Naive B cell (primary cell): ENCODE measurements at regions not wholly inside any gene's neighbourhood (a gene's known extent, or its start where the extent isn't known, plus 50 kb on each side); places are given as distances from the start of the nearest gene placed in this dataset.
"Not testable (repeated sequence)": the region's sequence is repeated elsewhere in the genome, so short reads cannot be mapped to it uniquely, and the experiment has no call there.

Experiments used
- ATAC-seq, 2 donors: fragments of 150-1000 bp; cut with Tn5 transposase; 2 replicates each; pipeline ENCODE4 v1.10.0; 2021; ENCODE audit warnings: low read depth in 2 of 2, mild to moderate bottlenecking in 2 of 2, moderate library complexity in 2 of 2
- DNase-seq: peaks from one replicate; pipeline ENCODE4 v3.0.0; 2022
- H3K27ac Mint-ChIP-seq, 6 donors: one replicate each; pipeline ENCODE4 v1.8.0; 2020 to 2022; ENCODE audit warnings: mild to moderate bottlenecking in 6 of 6, mixed read lengths in 6 of 6, moderate library complexity in 5 of 6, inconsistent platforms in 2 of 6
- H3K27me3 Mint-ChIP-seq, 3 donors: one replicate each; pipeline ENCODE4 v1.8.0; 2021 to 2022; ENCODE audit warnings: mixed read lengths in 3 of 3, mild to moderate bottlenecking in 1 of 3
- H3K36me3 Mint-ChIP-seq, 2 donors: one replicate each; pipeline ENCODE4 v1.8.0; 2020 to 2022; ENCODE audit warnings: mixed read lengths in 2 of 2, inconsistent platforms in 1 of 2, mild to moderate bottlenecking in 1 of 2
- H3K4me1 Mint-ChIP-seq, 3 donors: one replicate each; pipeline ENCODE4 v1.8.0; 2020 to 2022; ENCODE audit warnings: mixed read lengths in 3 of 3, inconsistent platforms in 1 of 3, mild to moderate bottlenecking in 1 of 3, moderate library complexity in 1 of 3
- H3K4me3 Mint-ChIP-seq, 8 donors: one replicate each; pipeline ENCODE4 v1.8.0; 2020 to 2022; ENCODE audit warnings: mild to moderate bottlenecking in 8 of 8, mixed read lengths in 8 of 8, moderate library complexity in 8 of 8, inconsistent platforms in 2 of 8
- H3K9me3 Mint-ChIP-seq, 7 donors: one replicate each; pipeline ENCODE4 v1.8.0; 2020 to 2022; ENCODE audit warnings: mixed read lengths in 7 of 7, mild to moderate bottlenecking in 5 of 7, inconsistent platforms in 2 of 7, moderate library complexity in 1 of 7

DNA sequence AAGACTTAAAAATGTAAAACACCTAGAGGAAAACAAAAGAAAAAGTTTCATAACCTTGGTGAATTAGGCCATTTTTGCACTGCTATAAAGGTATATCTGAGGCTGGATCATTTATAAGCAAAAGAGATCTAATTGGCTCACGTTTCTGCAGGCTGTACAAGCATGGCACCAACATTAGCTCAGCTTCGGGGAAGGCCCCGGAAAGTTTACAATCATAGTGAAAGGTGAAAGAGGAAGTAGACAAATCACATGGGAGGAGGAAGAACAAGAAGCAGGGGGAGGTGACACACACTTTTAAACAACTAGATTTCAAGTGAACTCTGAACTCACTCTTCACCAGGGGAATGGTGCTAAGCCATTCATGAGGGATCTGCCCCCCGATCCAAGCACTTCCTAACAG is 1358.5 kb upstream of the PCDH9 start:
- Mint-ChIP-seq H3K9me3 (peaks cover 0 to 9% (median 0%) of the 10 kb centered on the region in 7 donors), H3K27ac (peak overlapping the region in 1 of 6 donors; percentile 54), H3K4me3 (no peak overlapping the region), H3K36me3 (no peaks in the 10 kb centered on the region), H3K4me1 (peaks cover 4 to 10% (median 7%) of the 10 kb centered on the region in 3 donors), H3K27me3 (no peaks in the 10 kb centered on the region)
- ATAC-seq: peak; percentile 94 to 98
- DNase-seq: peak; percentile 19

- no peaks in the 10 kb centered on the region for H3K27me3 Mint-ChIP-seq
- peaks cover 4 to 10% (median 7%) of the 10 kb centered on the region in 3 donors for H3K4me1 Mint-ChIP-seq
- no peak for ATAC-seq
- H3K4me3 Mint-ChIP-seq: no peak overlapping the region
- H3K9me3 Mint-ChIP-seq: peaks cover 0 to 9% (median 2%) of the 10 kb centered on the region in 7 donors
- no peak overlapping the region for H3K27ac Mint-ChIP-seq
- DNase-seq: no peak
- H3K36me3 Mint-ChIP-seq: no peaks in the 10 kb centered on the region
These were observed 1354.6 kb upstream of the PCDH9 start for GRCh38 chr13:68584776-68585175.

- Mint-ChIP-seq H3K9me3 (peaks cover 0 to 5% (median 2%) of the 10 kb centered on the region in 7 donors), H3K36me3 (no peaks in the 10 kb centered on the region), H3K27ac (no peak overlapping the region), H3K4me1 (no peaks in the 10 kb centered on the region), H3K27me3 (no peaks in the 10 kb centered on the region), H3K4me3 (no peak overlapping the region)
- DNase-seq (no peak), ATAC-seq (no peak)
These were observed 1343.9 kb upstream of the PCDH9 start for GRCh38 chr13:68574053-68574452.

GRCh38 chr13:68551701-68552522 is 1321.8 kb upstream of the PCDH9 start:
- no peak for ATAC-seq
- H3K27me3 Mint-ChIP-seq: no peaks in the 10 kb centered on the region
- peaks cover 0 to 11% (median 2%) of the 10 kb centered on the region in 7 donors for H3K9me3 Mint-ChIP-seq
- no peak for DNase-seq
- H3K4me1 Mint-ChIP-seq: peaks cover 0 to 8% (median 0%) of the 10 kb centered on the region in 3 donors
- H3K27ac Mint-ChIP-seq: peak overlapping the region in 1 of 6 donors; percentile 38
- no peaks in the 10 kb centered on the region for H3K36me3 Mint-ChIP-seq
- H3K4me3 Mint-ChIP-seq: peak overlapping the region in 2 of 8 donors; percentile 5 to 17

DNA sequence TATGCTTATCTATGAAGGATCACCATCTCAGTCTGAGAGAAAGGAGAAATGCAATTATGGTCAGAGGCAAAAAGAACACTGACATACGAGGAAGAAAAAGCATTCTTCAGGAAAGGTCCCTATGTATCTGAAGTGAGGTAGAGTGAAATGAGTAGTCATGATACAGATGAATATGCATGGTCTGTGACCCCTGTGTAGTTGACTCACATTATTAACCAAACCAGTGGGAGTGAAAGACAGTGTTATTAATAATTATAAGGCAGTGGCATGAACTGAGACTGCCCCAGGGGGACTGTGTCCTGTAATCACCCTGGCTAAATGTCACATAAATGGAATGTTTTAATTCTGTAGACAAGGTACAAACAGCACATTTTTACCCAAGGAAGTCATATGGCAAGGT is 1320.2 kb upstream of the PCDH9 start:
- Mint-ChIP-seq H3K4me1 (peaks cover 0 to 8% (median 0%) of the 10 kb centered on the region in 3 donors), H3K27me3 (no peaks in the 10 kb centered on the region), H3K9me3 (peaks cover 0 to 10% (median 2%) of the 10 kb centered on the region in 7 donors), H3K4me3 (no peak overlapping the region), H3K36me3 (no peaks in the 10 kb centered on the region), H3K27ac (no peak overlapping the region)
- DNase-seq (no peak), ATAC-seq (no peak)

GRCh38 chr13:68540244-68540643 is 1310.1 kb upstream of the PCDH9 start:
- Mint-ChIP-seq H3K36me3 (no peaks in the 10 kb centered on the region), H3K27me3 (no peaks in the 10 kb centered on the region), H3K4me1 (no peaks in the 10 kb centered on the region), H3K4me3 (no peak overlapping the region), H3K9me3 (peaks cover 0 to under 1% (median 0%) of the 10 kb centered on the region in 7 donors), H3K27ac (no peak overlapping the region)
- DNase-seq: no peak
- ATAC-seq: no peak

- H3K4me3 Mint-ChIP-seq: no peak overlapping the region
- peaks cover 0 to 8% (median 0%) of the 10 kb centered on the region in 7 donors for H3K9me3 Mint-ChIP-seq
These were observed 1305.2 kb upstream of the PCDH9 start for GRCh38 chr13:68535329-68535728.

GRCh38 chr13:68527167-68527566 is 1297.0 kb upstream of the PCDH9 start:
- DNase-seq: not testable (repeated sequence)
- peak overlapping the region in 3 of 8 donors; percentile 26 to 38 (median 35) for H3K4me3 Mint-ChIP-seq

More at GRCh38 chr13:68535329-68535728, 1305.2 kb upstream of the PCDH9 start:
- no peaks in the 10 kb centered on the region for H3K4me1 Mint-ChIP-seq
- no peak overlapping the region for H3K27ac Mint-ChIP-seq
- DNase-seq (no peak), ATAC-seq (no peak)
- H3K36me3 Mint-ChIP-seq: no peaks in the 10 kb centered on the region
- H3K27me3 Mint-ChIP-seq: no peaks in the 10 kb centered on the region

GRCh38 chr13:68523838-68524424 is 1293.8 kb upstream of the PCDH9 start:
- Mint-ChIP-seq H3K36me3 (no peaks in the 10 kb centered on the region), H3K4me3 (no peak overlapping the region), H3K27ac (no peak overlapping the region), H3K27me3 (no peaks in the 10 kb centered on the region), H3K4me1 (peaks cover 10 to 17% (median 12%) of the 10 kb centered on the region in 3 donors), H3K9me3 (peaks cover 3 to 23% (median 17%) of the 10 kb centered on the region in 7 donors)
- ATAC-seq: no peak
- DNase-seq: no peak

More at GRCh38 chr13:68527167-68527566, 1297.0 kb upstream of the PCDH9 start:
- Mint-ChIP-seq H3K9me3 (peaks cover 3 to 23% (median 16%) of the 10 kb centered on the region in 7 donors), H3K4me1 (peaks cover 10 to 17% (median 12%) of the 10 kb centered on the region in 3 donors), H3K27ac (peak overlapping the region in 2 of 6 donors; percentile 80 to 89)
- H3K36me3 Mint-ChIP-seq, H3K27me3 Mint-ChIP-seq, ATAC-seq: not testable (repeated sequence)

DNA sequence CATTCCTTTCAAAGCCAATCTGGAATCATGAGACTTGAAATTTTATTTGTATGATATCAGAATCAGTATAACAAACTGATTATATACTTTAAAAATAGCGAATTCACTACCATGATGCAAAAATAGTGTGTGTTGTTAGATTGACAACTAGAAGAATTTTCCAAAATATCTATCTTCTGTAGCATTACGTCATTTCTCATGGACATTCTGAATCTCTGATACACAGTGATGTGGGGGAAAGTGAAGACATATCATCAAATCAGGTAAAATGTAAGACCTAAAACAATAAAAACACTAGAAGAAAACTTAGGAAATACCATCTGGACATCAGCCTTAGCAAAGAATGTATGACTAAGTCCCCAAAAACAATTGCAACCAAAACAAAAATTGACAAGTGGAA is 1292.0 kb upstream of the PCDH9 start:
- no peak overlapping the region for H3K4me3 Mint-ChIP-seq
- H3K9me3 Mint-ChIP-seq: peaks cover 3 to 17% (median 10%) of the 10 kb centered on the region in 7 donors
- ATAC-seq: no peak

DNA sequence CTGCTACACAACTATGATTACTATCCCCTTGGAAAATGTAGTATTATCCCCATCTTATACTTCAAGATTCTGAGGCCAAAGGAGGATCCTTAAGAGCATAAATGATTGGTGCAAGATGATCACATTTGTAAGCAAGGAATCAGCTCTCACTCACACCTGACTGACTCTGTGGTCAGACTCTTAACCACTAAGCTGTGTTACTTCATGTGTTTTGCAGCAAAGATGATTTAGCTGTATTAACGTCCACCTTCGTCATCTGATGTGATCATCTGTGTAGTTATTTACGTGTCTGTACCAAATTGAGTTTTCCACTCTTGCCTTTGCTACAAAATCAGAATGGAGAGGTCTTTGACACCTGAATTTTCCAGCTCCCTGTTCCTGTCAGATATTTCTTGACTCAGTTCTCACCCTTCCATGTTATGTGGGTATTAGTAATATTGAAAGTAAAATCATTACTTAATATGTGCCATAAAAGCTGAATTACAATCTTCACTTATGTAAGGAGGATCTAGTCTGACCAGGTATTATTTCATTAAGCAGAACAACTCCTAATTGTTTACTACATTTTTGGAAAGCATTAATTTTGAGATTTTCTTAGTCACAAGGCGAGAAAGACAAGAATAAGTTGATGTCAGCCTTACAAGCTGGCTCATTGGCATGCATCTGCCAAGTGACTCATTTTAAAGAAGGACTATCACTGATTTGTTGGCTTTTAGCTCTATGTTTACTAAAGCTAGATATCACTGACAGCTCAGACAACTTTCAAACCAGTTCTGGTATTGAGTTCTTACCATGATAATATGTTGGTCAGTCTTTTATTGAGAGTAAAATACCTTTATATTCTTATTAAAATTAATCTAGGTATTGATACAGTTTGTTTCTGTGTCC is 1279.8 kb upstream of the PCDH9 start:
- H3K27ac Mint-ChIP-seq: peak overlapping the region in 1 of 6 donors; percentile 48
- DNase-seq: peak; percentile 3
- H3K4me1 Mint-ChIP-seq: no peaks in the 10 kb centered on the region
- H3K36me3 Mint-ChIP-seq: no peaks in the 10 kb centered on the region
- H3K4me3 Mint-ChIP-seq: no peak overlapping the region
- no peaks in the 10 kb centered on the region for H3K27me3 Mint-ChIP-seq
- peak; percentile 63 to 92 for ATAC-seq
- H3K9me3 Mint-ChIP-seq: peaks cover 0 to 8% (median 0%) of the 10 kb centered on the region in 7 donors

More for the DNA sequence above, 1292.0 kb upstream of the PCDH9 start:
- no peak for DNase-seq
- Mint-ChIP-seq H3K4me1 (peaks cover 7 to 13% (median 12%) of the 10 kb centered on the region in 3 donors), H3K27ac (no peak overlapping the region), H3K36me3 (no peaks in the 10 kb centered on the region), H3K27me3 (no peaks in the 10 kb centered on the region)

GRCh38 chr13:68506888-68507551 is 1276.9 kb upstream of the PCDH9 start:
- ATAC-seq: no peak
- Mint-ChIP-seq H3K36me3 (no peaks in the 10 kb centered on the region), H3K4me3 (no peak overlapping the region), H3K27ac (no peak overlapping the region), H3K27me3 (no peaks in the 10 kb centered on the region), H3K9me3 (peaks cover 0 to 8% (median 0%) of the 10 kb centered on the region in 7 donors), H3K4me1 (no peaks in the 10 kb centered on the region)
- no peak for DNase-seq

GRCh38 chr13:68490594-68490993 is 1260.5 kb upstream of the PCDH9 start:
- no peaks in the 10 kb centered on the region for H3K4me1 Mint-ChIP-seq
- DNase-seq (no peak), ATAC-seq (no peak)
- H3K36me3 Mint-ChIP-seq: no peaks in the 10 kb centered on the region
- H3K27me3 Mint-ChIP-seq: no peaks in the 10 kb centered on the region
- no peak overlapping the region for H3K4me3 Mint-ChIP-seq
- peaks cover 0 to 5% (median under 1%) of the 10 kb centered on the region in 7 donors for H3K9me3 Mint-ChIP-seq
- no peak overlapping the region for H3K27ac Mint-ChIP-seq
